ENCODE measurements at regions not wholly inside any gene's neighbourhood (a gene's known extent, or its start where the extent isn't known, plus 50 kb on each side); places are given as distances from the start of the nearest gene placed in this dataset.

DNA sequence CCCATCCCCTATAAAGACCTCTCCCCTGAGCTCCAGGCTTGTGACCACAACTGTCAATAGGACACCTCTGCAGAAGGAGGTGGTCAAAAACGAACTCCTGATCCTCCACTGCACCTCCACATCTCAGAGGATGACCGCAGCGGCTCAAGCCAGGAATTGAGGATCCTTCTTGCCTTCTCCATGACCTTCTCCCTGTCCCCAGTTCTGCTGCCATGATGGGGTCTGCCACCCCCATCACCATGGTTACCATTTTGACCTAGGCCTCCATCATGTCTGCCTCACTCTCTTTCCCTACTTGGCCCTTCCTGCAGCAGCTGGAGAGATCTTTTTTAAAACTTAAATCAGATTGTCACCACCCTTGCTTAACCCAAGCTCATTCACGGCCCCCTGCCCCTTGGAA is 81.3 kb upstream of the LINGO1 start:
- 60 to 68% (median 62%) methylated on average over 4 of the region's 4 CpGs for WGBS, 3 donors
- no peaks in the 10 kb centered on the region for H3K9me3 ChIP-seq (ENCODE audit: control insufficient read depth in 2 of 2, insufficient read depth in 1 of 2, low read depth in 1 of 2, low read length in 1 of 2)
- H3K4me1 ChIP-seq (ENCODE audit: control insufficient read depth in 3 of 3, insufficient read depth in 2 of 3, low read depth in 1 of 3, low read length in 2 of 3) = no peaks in the 10 kb centered on the region
- DNase-seq (no peak), FAIRE-seq (no peak)
- H3K4me3 ChIP-seq (ENCODE audit: low read depth in 1 of 3, low read length in 3 of 3) = no peak overlapping the region
- H3K36me3 ChIP-seq (ENCODE audit: control insufficient read depth in 3 of 3, insufficient read depth in 2 of 3, low read depth in 1 of 3, low read length in 3 of 3) = peaks cover 0 to 3% (median 0%) of the 10 kb centered on the region in 3 donors
- H3K27ac ChIP-seq (ENCODE audit: low read depth in 1 of 3, low read length in 2 of 3) = no peak overlapping the region
- H3K27me3 ChIP-seq (ENCODE audit: control insufficient read depth in 3 of 3, insufficient read depth in 3 of 3, low read length in 3 of 3) = peaks cover 0 to 3% (median 3%) of the 10 kb centered on the region in 3 donors

- no peaks in the 10 kb centered on the region for H3K9me3 ChIP-seq (ENCODE audit: control insufficient read depth in 2 of 2, insufficient read depth in 1 of 2, low read depth in 1 of 2, low read length in 1 of 2)
- no peak overlapping the region for H3K4me3 ChIP-seq (ENCODE audit: low read depth in 1 of 3, low read length in 3 of 3)
- H3K4me1 ChIP-seq (ENCODE audit: control insufficient read depth in 3 of 3, insufficient read depth in 2 of 3, low read depth in 1 of 3, low read length in 2 of 3) = no peaks in the 10 kb centered on the region
- DNase-seq (no peak), FAIRE-seq (no peak)
- peaks cover 0 to 3% (median 3%) of the 10 kb centered on the region in 3 donors for H3K27me3 ChIP-seq (ENCODE audit: control insufficient read depth in 3 of 3, insufficient read depth in 3 of 3, low read length in 3 of 3)
- WGBS, 3 donors = 81 to 83% (median 82%) methylated on average over 10 of the region's 10 CpGs
- peaks cover 0 to 3% (median 0%) of the 10 kb centered on the region in 3 donors for H3K36me3 ChIP-seq (ENCODE audit: control insufficient read depth in 3 of 3, insufficient read depth in 2 of 3, low read depth in 1 of 3, low read length in 3 of 3)
- H3K27ac ChIP-seq (ENCODE audit: low read depth in 1 of 3, low read length in 2 of 3) = no peak overlapping the region
Observed at GRCh38 chr15:77713281-77713680, 80.6 kb upstream of the LINGO1 start.

DNA sequence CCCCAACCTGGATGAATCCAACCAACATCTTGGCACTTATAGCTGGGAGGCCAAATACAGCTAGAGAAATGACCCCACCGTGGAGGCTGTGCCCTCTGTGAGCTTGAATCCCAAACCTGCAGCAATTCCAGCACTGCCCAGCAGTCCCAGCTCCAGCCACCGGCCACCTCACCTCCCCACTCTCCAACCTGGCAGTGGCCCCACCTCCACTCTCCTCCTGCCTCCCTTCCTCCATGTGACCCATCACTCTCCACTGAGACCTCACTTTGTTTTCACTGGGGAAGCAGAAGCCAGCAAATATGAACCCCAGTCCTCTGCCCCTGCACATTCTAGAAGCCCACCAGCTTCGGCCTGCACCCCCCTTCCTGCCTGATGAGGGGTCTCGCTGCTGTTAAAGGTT is 79.7 kb upstream of the LINGO1 start:
- DNase-seq (no peak), FAIRE-seq (no peak)
- no peak overlapping the region for H3K27ac ChIP-seq (ENCODE audit: low read depth in 1 of 3, low read length in 2 of 3)
- WGBS, 3 donors = 32 to 48% (median 32%) methylated on average over 4 of the region's 4 CpGs
- H3K36me3 ChIP-seq (ENCODE audit: control insufficient read depth in 3 of 3, insufficient read depth in 2 of 3, low read depth in 1 of 3, low read length in 3 of 3) = peaks cover 0 to 3% (median 0%) of the 10 kb centered on the region in 3 donors
- no peaks in the 10 kb centered on the region for H3K4me1 ChIP-seq (ENCODE audit: control insufficient read depth in 3 of 3, insufficient read depth in 2 of 3, low read depth in 1 of 3, low read length in 2 of 3)
- no peaks in the 10 kb centered on the region for H3K9me3 ChIP-seq (ENCODE audit: control insufficient read depth in 2 of 2, insufficient read depth in 1 of 2, low read depth in 1 of 2, low read length in 1 of 2)
- H3K27me3 ChIP-seq (ENCODE audit: control insufficient read depth in 3 of 3, insufficient read depth in 3 of 3, low read length in 3 of 3) = peaks cover 0 to 3% (median 3%) of the 10 kb centered on the region in 3 donors
- no peak overlapping the region for H3K4me3 ChIP-seq (ENCODE audit: low read depth in 1 of 3, low read length in 3 of 3)

DNA sequence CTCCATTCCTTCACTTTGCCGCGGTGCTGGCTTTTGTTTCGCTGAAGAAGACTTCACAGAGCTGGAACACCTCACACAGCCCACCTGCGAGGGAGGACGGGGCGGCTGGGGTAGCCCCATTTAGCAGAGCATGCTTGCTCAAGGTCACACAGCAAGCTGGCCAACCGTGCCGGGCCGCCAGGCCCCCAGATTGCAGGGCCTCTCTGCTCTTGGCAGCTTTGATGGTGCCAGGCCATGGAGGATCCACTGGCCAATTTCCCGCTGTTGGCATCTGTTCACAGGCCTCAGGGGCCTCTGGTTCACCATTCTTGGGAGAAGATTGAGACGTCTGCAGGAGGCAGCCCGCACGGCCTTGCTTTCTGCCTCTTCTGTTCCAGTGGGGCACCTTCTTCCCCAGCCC is 77.9 kb upstream of the LINGO1 start:
- FAIRE-seq = no peak

DNA sequence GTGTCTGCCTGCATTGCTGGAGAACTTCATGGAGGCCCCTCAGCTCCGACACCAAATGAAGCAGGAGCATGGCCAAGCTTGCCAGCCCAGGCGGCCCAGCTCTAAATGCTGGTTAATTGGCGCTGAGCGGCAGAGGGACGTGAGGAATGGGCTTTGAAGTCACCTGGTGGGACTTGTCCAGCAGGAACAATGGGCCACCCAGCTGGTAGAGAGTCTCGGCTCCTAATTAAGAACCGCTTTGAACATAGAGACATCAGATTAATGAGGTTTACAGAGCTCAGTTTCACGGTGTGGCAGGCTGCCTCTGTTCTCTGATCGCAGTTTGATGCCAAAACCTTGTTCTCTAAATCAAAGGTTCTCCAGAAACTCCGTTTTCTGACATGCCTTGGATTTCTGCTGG is 77.5 kb upstream of the LINGO1 start:
- Histone ChIP-seq H3K9me3 (ENCODE audit: control insufficient read depth in 2 of 2, insufficient read depth in 1 of 2, low read depth in 1 of 2, low read length in 1 of 2) (no peaks in the 10 kb centered on the region), H3K27ac (ENCODE audit: low read depth in 1 of 3, low read length in 2 of 3) (no peak overlapping the region), H3K4me3 (ENCODE audit: low read depth in 1 of 3, low read length in 3 of 3) (no peak overlapping the region), H3K4me1 (ENCODE audit: control insufficient read depth in 3 of 3, insufficient read depth in 2 of 3, low read depth in 1 of 3, low read length in 2 of 3) (no peaks in the 10 kb centered on the region), H3K27me3 (ENCODE audit: control insufficient read depth in 3 of 3, insufficient read depth in 3 of 3, low read length in 3 of 3) (peaks cover 0 to 3% (median 3%) of the 10 kb centered on the region in 3 donors), H3K36me3 (ENCODE audit: control insufficient read depth in 3 of 3, insufficient read depth in 2 of 3, low read depth in 1 of 3, low read length in 3 of 3) (peaks cover 0 to 3% (median 0%) of the 10 kb centered on the region in 3 donors)
- 59 to 71% (median 63%) methylated on average over 10 of the region's 10 CpGs for WGBS, 3 donors
- DNase-seq (no peak), FAIRE-seq (no peak)

More for the DNA sequence above, 77.9 kb upstream of the LINGO1 start:
- H3K36me3 ChIP-seq (ENCODE audit: control insufficient read depth in 3 of 3, insufficient read depth in 2 of 3, low read depth in 1 of 3, low read length in 3 of 3) = peaks cover 0 to 3% (median 0%) of the 10 kb centered on the region in 3 donors
- no peak for DNase-seq
- H3K9me3 ChIP-seq (ENCODE audit: control insufficient read depth in 2 of 2, insufficient read depth in 1 of 2, low read depth in 1 of 2, low read length in 1 of 2) = no peaks in the 10 kb centered on the region
- 77 to 87% (median 82%) methylated on average over 13 of the region's 13 CpGs for WGBS, 3 donors
- H3K27ac ChIP-seq (ENCODE audit: low read depth in 1 of 3, low read length in 2 of 3) = no peak overlapping the region
- no peaks in the 10 kb centered on the region for H3K4me1 ChIP-seq (ENCODE audit: control insufficient read depth in 3 of 3, insufficient read depth in 2 of 3, low read depth in 1 of 3, low read length in 2 of 3)
- no peak overlapping the region for H3K4me3 ChIP-seq (ENCODE audit: low read depth in 1 of 3, low read length in 3 of 3)
- H3K27me3 ChIP-seq (ENCODE audit: control insufficient read depth in 3 of 3, insufficient read depth in 3 of 3, low read length in 3 of 3) = peaks cover 0 to 3% (median 3%) of the 10 kb centered on the region in 3 donors

DNA sequence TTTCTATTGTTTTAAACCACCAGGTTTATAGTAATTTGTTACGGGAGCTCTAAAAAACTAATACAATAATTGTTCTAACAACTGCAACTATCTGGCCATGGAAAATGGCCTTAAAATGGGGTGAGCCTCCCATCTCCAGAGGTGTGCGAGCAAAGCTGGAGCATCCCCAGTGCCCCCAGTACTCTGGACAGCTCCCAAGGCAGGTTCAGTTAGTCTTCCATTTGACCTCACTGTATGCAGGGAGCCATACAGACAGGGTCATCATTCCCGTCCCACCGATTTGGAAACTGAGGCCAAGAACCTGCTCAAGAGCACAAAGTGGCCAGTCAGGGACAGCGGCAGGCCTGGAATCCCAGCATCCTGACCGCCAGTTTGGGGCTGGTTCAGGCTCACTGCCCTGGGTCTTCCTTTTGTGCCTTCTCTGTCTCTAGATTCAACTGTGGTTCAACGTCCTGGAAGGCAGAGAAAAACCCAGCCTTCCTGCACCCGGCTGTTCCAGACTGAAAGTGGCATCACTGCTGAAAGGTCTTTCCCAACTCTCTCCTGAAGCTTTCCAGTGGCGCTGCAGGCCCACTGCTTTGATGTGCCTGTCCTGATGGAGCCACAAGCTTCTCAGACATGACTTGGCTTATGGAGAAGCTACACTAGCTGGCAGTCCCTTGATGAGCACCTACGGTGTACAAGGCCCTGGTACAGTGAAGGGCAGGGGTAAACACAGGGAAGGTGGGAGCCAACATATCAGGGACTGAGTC is 76.6 kb upstream of the LINGO1 start:
- H3K27ac ChIP-seq (ENCODE audit: low read depth in 1 of 3, low read length in 2 of 3) = no peak overlapping the region
- no peak overlapping the region for H3K4me3 ChIP-seq (ENCODE audit: low read depth in 1 of 3, low read length in 3 of 3)
- peaks cover 0 to under 1% (median 0%) of the 10 kb centered on the region in 3 donors for H3K27me3 ChIP-seq (ENCODE audit: control insufficient read depth in 3 of 3, insufficient read depth in 3 of 3, low read length in 3 of 3)
- FAIRE-seq (no peak), DNase-seq (no peak)
- no peaks in the 10 kb centered on the region for H3K9me3 ChIP-seq (ENCODE audit: control insufficient read depth in 2 of 2, insufficient read depth in 1 of 2, low read depth in 1 of 2, low read length in 1 of 2)
- no peaks in the 10 kb centered on the region for H3K36me3 ChIP-seq (ENCODE audit: control insufficient read depth in 3 of 3, insufficient read depth in 2 of 3, low read depth in 1 of 3, low read length in 3 of 3)
- H3K4me1 ChIP-seq (ENCODE audit: control insufficient read depth in 3 of 3, insufficient read depth in 2 of 3, low read depth in 1 of 3, low read length in 2 of 3) = no peaks in the 10 kb centered on the region
- WGBS, 3 donors = 75 to 80% (median 75%) methylated on average over 10 of the region's 10 CpGs

- no peak for FAIRE-seq
Observed at GRCh38 chr15:77706482-77707244, 74.0 kb upstream of the LINGO1 start.

DNA sequence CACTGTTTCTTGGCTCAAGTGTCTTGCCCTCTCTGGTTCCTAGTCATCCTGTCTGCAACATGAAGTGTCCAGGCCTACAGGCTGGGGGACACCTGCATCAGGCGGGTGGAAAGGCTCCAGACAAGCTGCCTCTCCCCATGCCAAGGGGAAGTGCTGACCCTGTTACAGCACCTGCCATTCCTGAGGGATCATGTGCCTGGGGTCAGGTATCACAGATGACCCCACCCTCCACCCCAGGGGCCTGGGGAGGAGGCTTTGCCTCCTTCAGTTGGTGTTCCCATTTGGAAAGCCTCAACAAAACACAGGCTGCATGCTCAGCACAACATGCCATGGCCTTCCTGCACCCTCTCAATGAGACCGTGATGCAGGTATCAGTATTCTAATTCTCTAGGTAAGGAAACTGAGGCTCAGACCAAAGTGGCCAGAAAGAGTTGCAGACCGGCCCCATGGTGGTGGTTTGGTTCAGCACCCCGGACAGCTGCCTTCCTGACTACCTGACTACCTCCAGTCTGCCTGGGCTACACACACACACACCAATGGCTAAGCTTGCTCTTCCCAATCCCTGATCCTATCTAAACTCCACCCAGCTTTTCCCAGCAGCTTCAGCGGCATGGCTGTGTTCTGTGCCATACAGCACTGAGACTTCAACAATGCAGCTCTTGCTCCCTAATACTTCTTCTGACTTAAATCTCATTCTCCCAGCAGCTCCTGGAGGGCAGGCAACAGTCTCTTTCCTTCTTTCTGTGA is 69.7 kb upstream of the LINGO1 start:
- Histone ChIP-seq H3K36me3 (ENCODE audit: control insufficient read depth in 3 of 3, insufficient read depth in 2 of 3, low read depth in 1 of 3, low read length in 3 of 3) (no peaks in the 10 kb centered on the region), H3K27me3 (ENCODE audit: control insufficient read depth in 3 of 3, insufficient read depth in 3 of 3, low read length in 3 of 3) (peaks cover 0 to 10% (median 0%) of the 10 kb centered on the region in 3 donors), H3K4me3 (ENCODE audit: low read depth in 1 of 3, low read length in 3 of 3) (no peak overlapping the region), H3K4me1 (ENCODE audit: control insufficient read depth in 3 of 3, insufficient read depth in 2 of 3, low read depth in 1 of 3, low read length in 2 of 3) (no peaks in the 10 kb centered on the region), H3K27ac (ENCODE audit: low read depth in 1 of 3, low read length in 2 of 3) (no peak overlapping the region), H3K9me3 (ENCODE audit: control insufficient read depth in 2 of 2, insufficient read depth in 1 of 2, low read depth in 1 of 2, low read length in 1 of 2) (no peaks in the 10 kb centered on the region)
- 23 to 27% (median 24%) methylated on average over 5 of the region's 5 CpGs for WGBS, 3 donors
- DNase-seq = peak; percentile 3 to 40
- no peak for FAIRE-seq

More at GRCh38 chr15:77706482-77707244, 74.0 kb upstream of the LINGO1 start:
- no peak for DNase-seq
- Histone ChIP-seq H3K27me3 (ENCODE audit: control insufficient read depth in 3 of 3, insufficient read depth in 3 of 3, low read length in 3 of 3) (peaks cover 0 to 3% (median 0%) of the 10 kb centered on the region in 3 donors), H3K9me3 (ENCODE audit: control insufficient read depth in 2 of 2, insufficient read depth in 1 of 2, low read depth in 1 of 2, low read length in 1 of 2) (no peaks in the 10 kb centered on the region), H3K36me3 (ENCODE audit: control insufficient read depth in 3 of 3, insufficient read depth in 2 of 3, low read depth in 1 of 3, low read length in 3 of 3) (no peaks in the 10 kb centered on the region), H3K27ac (ENCODE audit: low read depth in 1 of 3, low read length in 2 of 3) (no peak overlapping the region), H3K4me1 (ENCODE audit: control insufficient read depth in 3 of 3, insufficient read depth in 2 of 3, low read depth in 1 of 3, low read length in 2 of 3) (no peaks in the 10 kb centered on the region), H3K4me3 (ENCODE audit: low read depth in 1 of 3, low read length in 3 of 3) (no peak overlapping the region)
- 52 to 72% (median 70%) methylated on average over 5 of the region's 5 CpGs for WGBS, 3 donors
